ENCODE measurements at regions not wholly inside any gene's neighbourhood (a gene's known extent, or its start where the extent isn't known, plus 50 kb on each side); places are given as distances from the start of the nearest gene placed in this dataset.
"Not testable (repeated sequence)": the region's sequence is repeated elsewhere in the genome, so short reads cannot be mapped to it uniquely, and the experiment has no call there.

DNA sequence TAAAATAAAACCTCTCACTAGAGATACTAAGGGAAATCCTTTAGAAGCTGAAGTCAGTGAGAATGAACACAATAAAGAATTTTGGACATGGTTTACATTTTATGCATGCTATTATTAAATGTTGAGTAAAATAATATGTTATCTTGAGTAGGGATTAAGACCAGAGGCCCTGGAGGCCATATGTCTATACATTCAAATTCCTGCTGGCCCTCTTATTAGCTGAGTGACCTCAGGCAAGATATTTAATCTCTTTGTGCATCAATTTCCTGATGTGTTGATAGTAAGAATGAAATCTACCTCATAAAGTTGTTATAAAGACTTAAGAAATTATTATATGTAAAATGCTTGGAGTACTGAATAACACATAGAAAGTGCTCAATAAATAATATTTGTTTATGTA is 281.1 kb upstream of the KLF4 start:
- no peaks in the 10 kb centered on the region for H3K36me3 ChIP-seq (replicated peaks; ENCODE audit: control insufficient read depth, insufficient read depth, low read length)
- no peaks in the 10 kb centered on the region for H3K27me3 ChIP-seq (ENCODE audit: control insufficient read depth, insufficient read depth, low read length)
- H3K4me3 ChIP-seq (ENCODE audit: insufficient read depth, low read depth, low read length): no peak overlapping the region
- no peak for DNase-seq

DNA sequence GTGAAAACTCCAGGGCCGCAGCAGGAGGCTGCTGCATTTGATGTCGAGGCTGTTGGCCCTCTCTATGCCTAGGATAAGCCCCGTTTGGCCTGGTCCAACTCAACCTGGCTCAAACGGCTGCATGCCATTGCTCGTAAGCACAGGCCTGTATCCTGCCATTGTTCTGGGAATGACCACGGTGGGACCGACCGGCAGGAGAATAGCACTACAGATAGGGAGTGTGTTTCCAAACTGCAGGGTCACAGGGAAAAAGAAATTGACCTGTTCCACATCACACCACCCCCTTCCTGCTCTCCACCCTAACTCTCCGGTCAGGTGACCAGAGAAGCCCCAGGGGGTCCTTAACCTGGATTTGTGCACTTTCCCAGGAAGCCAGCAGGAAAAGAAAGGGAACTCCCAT is 278.7 kb upstream of the KLF4 start:
- no peaks in the 10 kb centered on the region for H3K36me3 ChIP-seq (replicated peaks; ENCODE audit: control insufficient read depth, insufficient read depth, low read length)
- no peak overlapping the region for H3K4me3 ChIP-seq (ENCODE audit: insufficient read depth, low read depth, low read length)
- no peak for DNase-seq
- H3K27me3 ChIP-seq (ENCODE audit: control insufficient read depth, insufficient read depth, low read length): no peaks in the 10 kb centered on the region

DNA sequence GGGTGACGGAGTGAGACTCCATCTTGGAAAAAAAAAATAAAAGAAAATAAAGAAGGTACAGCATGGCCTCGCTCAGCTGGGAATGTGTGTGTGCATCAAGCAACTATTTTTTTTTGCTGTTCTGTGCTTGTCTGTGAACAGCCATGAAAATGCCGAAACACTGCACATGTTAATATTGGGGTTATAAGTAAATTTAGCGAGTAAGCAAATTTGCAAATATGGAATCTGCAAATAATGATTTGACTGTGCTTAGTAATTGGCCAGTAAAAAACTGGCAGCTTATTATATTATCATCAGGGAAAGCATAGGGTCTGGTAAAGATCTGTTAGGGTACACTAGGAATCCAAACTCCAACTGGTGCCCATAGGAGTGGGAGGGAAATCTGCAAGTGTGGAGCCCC is 278.1 kb upstream of the KLF4 start:
- no peak for DNase-seq
- Histone ChIP-seq H3K36me3 (replicated peaks; ENCODE audit: control insufficient read depth, insufficient read depth, low read length) (no peaks in the 10 kb centered on the region), H3K27me3 (ENCODE audit: control insufficient read depth, insufficient read depth, low read length) (no peaks in the 10 kb centered on the region), H3K4me3 (ENCODE audit: insufficient read depth, low read depth, low read length) (no peak overlapping the region)

DNA sequence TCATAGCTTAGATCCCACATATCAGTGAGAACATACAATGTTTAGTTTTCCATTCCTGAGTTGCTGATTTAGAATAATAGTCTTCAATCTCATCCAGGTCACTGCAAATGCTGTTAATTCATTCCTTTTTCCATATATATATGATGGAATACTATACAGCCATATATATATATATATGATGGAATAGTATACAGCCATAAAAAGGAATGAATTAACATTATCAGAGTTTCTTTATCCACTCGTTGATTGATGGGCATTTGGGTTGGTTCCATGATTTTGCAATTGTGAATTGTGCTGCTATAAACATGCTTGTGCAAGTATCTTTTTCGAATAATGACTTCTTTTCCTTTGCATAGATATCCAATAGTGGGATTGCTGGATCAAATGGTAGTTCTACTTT is 273.9 kb upstream of the KLF4 start:
- DNase-seq; H3K4me3 ChIP-seq (ENCODE audit: insufficient read depth, low read depth, low read length); H3K36me3 ChIP-seq (replicated peaks; ENCODE audit: control insufficient read depth, insufficient read depth, low read length); H3K27me3 ChIP-seq (ENCODE audit: control insufficient read depth, insufficient read depth, low read length): not testable (repeated sequence)

DNA sequence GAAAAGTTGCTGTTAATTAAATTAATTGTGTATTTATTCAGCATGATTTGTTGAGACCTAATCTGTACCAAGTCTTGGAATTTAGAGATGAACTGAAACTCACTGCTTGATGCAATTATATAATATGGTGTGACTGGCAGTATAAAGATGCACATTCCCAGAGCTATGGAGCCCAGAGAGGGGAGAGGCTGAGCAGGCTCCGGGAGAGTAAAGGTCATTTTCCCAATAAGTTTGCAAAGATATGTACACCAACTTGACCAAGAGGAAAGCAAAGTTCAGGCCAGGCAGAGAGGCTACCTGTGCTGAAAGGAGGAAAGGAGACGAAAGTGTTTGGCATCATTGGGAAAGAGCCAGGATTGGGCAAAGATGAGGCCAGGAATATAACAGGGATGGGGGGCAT is 271.7 kb upstream of the KLF4 start:
- no peaks in the 10 kb centered on the region for H3K27me3 ChIP-seq (ENCODE audit: control insufficient read depth, insufficient read depth, low read length)
- no peak overlapping the region for H3K4me3 ChIP-seq (ENCODE audit: insufficient read depth, low read depth, low read length)
- no peaks in the 10 kb centered on the region for H3K36me3 ChIP-seq (replicated peaks; ENCODE audit: control insufficient read depth, insufficient read depth, low read length)
- no peak for DNase-seq

- DNase-seq: no peak
- Histone ChIP-seq H3K4me3 (ENCODE audit: insufficient read depth, low read depth, low read length) (no peak overlapping the region), H3K27me3 (ENCODE audit: control insufficient read depth, insufficient read depth, low read length) (no peaks in the 10 kb centered on the region), H3K36me3 (replicated peaks; ENCODE audit: control insufficient read depth, insufficient read depth, low read length) (no peaks in the 10 kb centered on the region)
Observed at GRCh38 chr9:107760469-107761242, 271.1 kb upstream of the KLF4 start.

DNA sequence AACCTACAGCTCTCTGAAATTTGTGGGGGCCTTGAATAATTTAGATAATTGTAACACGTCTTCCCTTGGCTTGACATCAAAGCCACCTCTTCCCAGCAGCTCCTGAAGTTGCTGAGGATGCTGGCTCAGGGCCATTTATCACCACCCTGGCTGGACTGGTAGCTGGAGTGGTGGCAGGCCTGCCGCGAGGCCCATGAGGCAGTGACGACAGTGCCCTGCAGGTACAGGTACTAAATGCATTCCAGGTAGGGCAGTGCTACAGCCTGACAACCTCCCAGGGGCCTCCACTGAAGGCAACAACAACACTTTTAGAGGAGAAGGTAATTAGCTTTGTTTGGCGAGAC is 270.2 kb upstream of the KLF4 start:
- DNase-seq: no peak
- Histone ChIP-seq H3K27me3 (ENCODE audit: control insufficient read depth, insufficient read depth, low read length) (no peaks in the 10 kb centered on the region), H3K4me3 (ENCODE audit: insufficient read depth, low read depth, low read length) (no peak overlapping the region), H3K36me3 (replicated peaks; ENCODE audit: control insufficient read depth, insufficient read depth, low read length) (no peaks in the 10 kb centered on the region)

- H3K27me3 ChIP-seq (ENCODE audit: control insufficient read depth, insufficient read depth, low read length): no peaks in the 10 kb centered on the region
Observed at GRCh38 chr9:107759009-107759822, 269.6 kb upstream of the KLF4 start.

DNA sequence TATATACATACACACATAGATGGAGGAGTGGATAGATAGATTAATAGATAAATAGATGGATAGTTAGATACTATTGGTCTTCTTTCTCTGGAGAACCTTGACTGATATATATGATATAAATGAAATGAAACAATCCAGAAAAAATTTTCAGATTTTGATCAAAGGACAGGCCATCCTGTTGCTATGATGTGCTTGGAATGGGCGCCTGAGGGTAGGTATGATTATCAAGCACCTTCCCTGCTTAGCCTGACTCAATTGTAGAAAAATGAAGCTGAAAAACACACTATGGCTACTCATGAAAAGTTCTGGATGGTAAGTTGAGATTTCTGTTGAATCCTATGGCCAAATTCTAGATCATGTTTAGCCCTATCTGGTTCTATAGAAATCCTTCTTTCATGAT is 266.5 kb upstream of the KLF4 start:
- no peaks in the 10 kb centered on the region for H3K36me3 ChIP-seq (replicated peaks; ENCODE audit: control insufficient read depth, insufficient read depth, low read length)
- no peaks in the 10 kb centered on the region for H3K27me3 ChIP-seq (ENCODE audit: control insufficient read depth, insufficient read depth, low read length)
- DNase-seq: no peak
- H3K4me3 ChIP-seq (ENCODE audit: insufficient read depth, low read depth, low read length): no peak overlapping the region

More at GRCh38 chr9:107759009-107759822, 269.6 kb upstream of the KLF4 start:
- Histone ChIP-seq H3K36me3 (replicated peaks; ENCODE audit: control insufficient read depth, insufficient read depth, low read length) (no peaks in the 10 kb centered on the region), H3K4me3 (ENCODE audit: insufficient read depth, low read depth, low read length) (no peak overlapping the region)
- no peak for DNase-seq

- H3K27me3 ChIP-seq (ENCODE audit: control insufficient read depth, insufficient read depth, low read length): no peaks in the 10 kb centered on the region
- DNase-seq: no peak
- no peak overlapping the region for H3K4me3 ChIP-seq (ENCODE audit: insufficient read depth, low read depth, low read length)
- no peaks in the 10 kb centered on the region for H3K36me3 ChIP-seq (replicated peaks; ENCODE audit: control insufficient read depth, insufficient read depth, low read length)
Observed at GRCh38 chr9:107755246-107755645, 265.7 kb upstream of the KLF4 start.

- no peaks in the 10 kb centered on the region for H3K27me3 ChIP-seq (ENCODE audit: control insufficient read depth, insufficient read depth, low read length)
Observed at GRCh38 chr9:107751567-107752210, 262.1 kb upstream of the KLF4 start.

DNA sequence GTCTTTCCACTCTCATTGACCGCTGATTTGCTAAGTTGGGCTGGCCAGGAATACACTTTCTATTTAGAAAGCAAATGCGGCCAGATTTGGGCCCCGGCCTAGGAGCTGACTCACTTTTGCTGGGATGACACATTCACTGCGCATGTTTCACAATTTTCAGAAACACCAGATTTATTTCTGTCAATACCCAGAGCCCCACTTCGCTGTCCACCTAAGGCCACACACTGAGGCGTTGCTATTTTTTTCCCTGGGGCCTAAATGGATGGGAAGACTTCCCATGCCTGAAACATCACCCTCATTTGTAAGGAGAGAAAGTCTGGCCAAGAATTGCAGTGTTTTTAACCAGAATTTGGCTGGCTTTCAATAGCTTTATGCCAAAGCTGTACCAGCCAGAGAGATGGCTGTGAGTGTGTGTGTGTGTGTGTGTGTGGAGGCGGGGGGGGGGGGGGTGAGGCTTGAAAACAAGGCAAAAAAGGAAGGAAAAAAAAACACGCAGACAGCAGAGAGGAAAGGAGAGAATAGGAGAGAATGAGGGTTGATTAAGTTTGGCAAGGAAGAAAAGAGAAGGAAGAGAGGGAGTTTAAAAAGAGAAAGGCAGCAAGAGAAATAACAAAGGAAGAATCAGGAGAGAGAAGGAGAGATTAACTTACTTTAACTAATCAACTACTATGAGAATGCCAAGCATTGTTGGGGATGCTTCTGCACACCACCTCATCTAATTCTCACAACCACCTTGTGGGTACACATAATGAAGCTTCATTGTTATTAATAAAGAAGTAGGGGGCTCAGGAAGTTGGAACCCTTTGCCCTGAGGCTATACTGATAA is 261.4 kb upstream of the KLF4 start:
- no peak for DNase-seq
- Histone ChIP-seq H3K4me3 (ENCODE audit: insufficient read depth, low read depth, low read length) (no peak overlapping the region), H3K36me3 (replicated peaks; ENCODE audit: control insufficient read depth, insufficient read depth, low read length) (no peaks in the 10 kb centered on the region), H3K27me3 (ENCODE audit: control insufficient read depth, insufficient read depth, low read length) (no peaks in the 10 kb centered on the region)

More at GRCh38 chr9:107751567-107752210, 262.1 kb upstream of the KLF4 start:
- Histone ChIP-seq H3K4me3 (ENCODE audit: insufficient read depth, low read depth, low read length) (no peak overlapping the region), H3K36me3 (replicated peaks; ENCODE audit: control insufficient read depth, insufficient read depth, low read length) (no peaks in the 10 kb centered on the region)
- no peak for DNase-seq

DNA sequence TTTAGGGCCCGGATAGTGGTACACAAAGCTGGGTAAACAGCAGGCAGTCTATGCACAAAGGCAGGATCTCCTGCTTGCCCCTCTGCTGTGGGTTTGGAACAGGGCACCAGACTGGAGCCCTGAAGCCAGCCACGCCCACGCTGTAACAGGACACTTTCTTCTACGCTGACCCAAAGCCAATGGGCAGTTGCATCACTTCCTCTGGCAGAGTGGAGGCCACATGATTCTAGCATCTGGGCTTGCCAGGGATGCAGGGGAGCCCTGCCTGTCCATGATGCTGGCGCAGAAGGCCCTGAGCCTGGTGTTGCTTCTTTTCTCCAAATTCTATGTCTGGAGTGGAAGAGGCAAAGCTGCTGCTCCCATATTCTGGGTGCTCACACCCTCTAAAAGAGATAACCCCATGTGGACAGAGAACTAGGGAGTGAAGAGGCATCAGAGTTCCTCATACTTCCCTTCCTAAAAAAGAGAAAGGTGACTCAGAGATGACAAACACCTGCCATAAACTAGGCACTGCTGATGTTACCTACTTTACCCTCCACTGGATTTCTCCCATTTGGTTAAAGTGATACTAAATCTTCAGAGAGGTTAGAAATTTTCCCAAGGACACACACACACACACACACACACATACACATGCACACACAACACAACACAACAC is 260.3 kb upstream of the KLF4 start:
- DNase-seq: peak; percentile 34
- Histone ChIP-seq H3K27me3 (ENCODE audit: control insufficient read depth, insufficient read depth, low read length) (no peaks in the 10 kb centered on the region), H3K36me3 (replicated peaks; ENCODE audit: control insufficient read depth, insufficient read depth, low read length) (no peaks in the 10 kb centered on the region), H3K4me3 (ENCODE audit: insufficient read depth, low read depth, low read length) (no peak overlapping the region)

- Histone ChIP-seq H3K4me3 (ENCODE audit: insufficient read depth, low read depth, low read length) (no peak overlapping the region), H3K36me3 (replicated peaks; ENCODE audit: control insufficient read depth, insufficient read depth, low read length) (no peaks in the 10 kb centered on the region), H3K27me3 (ENCODE audit: control insufficient read depth, insufficient read depth, low read length) (no peaks in the 10 kb centered on the region)
- DNase-seq: no peak
Observed at GRCh38 chr9:107744873-107745272, 255.3 kb upstream of the KLF4 start.
